ENCODE measurements at regions not wholly inside any gene's neighbourhood (a gene's known extent, or its start where the extent isn't known, plus 50 kb on each side); places are given as distances from the start of the nearest gene placed in this dataset.
"Not testable (repeated sequence)": the region's sequence is repeated elsewhere in the genome, so short reads cannot be mapped to it uniquely, and the experiment has no call there.

DNA sequence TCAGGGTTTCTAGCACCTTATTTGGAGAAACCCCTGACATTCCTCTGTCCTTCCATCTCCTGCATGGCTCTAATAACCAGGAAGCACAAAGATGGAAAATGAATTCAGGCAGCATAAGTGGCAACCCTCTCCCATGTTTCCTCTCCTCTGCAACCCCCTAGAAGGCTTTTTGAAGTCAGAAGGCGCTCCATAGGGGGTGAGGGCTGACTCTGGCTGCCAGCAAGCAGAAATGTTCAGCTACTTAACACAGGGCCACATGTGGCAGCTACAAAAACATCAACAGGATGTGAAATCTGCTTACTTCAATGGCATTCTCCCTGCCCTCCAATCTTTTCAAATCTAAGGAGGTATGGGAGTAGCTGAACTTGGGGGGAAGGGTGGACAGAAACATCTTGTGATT is 55.2 kb upstream of the IRX5 start (continued):
- TF ChIP-seq, protein P1, sequence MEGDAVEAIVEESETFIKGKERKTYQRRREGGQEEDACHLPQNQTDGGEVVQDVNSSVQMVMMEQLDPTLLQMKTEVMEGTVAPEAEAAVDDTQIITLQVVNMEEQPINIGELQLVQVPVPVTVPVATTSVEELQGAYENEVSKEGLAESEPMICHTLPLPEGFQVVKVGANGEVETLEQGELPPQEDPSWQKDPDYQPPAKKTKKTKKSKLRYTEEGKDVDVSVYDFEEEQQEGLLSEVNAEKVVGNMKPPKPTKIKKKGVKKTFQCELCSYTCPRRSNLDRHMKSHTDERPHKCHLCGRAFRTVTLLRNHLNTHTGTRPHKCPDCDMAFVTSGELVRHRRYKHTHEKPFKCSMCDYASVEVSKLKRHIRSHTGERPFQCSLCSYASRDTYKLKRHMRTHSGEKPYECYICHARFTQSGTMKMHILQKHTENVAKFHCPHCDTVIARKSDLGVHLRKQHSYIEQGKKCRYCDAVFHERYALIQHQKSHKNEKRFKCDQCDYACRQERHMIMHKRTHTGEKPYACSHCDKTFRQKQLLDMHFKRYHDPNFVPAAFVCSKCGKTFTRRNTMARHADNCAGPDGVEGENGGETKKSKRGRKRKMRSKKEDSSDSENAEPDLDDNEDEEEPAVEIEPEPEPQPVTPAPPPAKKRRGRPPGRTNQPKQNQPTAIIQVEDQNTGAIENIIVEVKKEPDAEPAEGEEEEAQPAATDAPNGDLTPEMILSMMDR (IDR thresholded peaks at IDR 0.05) = no peak
- no peak for TF ChIP-seq MAFK (IDR thresholded peaks at IDR 0.05; ENCODE audit: partially characterized antibody)
- no peak for TF ChIP-seq HDAC2 (IDR thresholded peaks at IDR 0.05)
- no peak for TF ChIP-seq MYC (IDR thresholded peaks at IDR 0.05; ENCODE audit: borderline replicate concordance, low read length)
- no peak for TF ChIP-seq FOXS1 (CRISPR knock-in tag; IDR thresholded peaks at IDR 0.05)
- TF ChIP-seq RAD21 (conservative IDR thresholded peaks at IDR 0.05 in 1 of 2, IDR thresholded peaks at IDR 0.05 in 1 of 2) = no peak
- no peak for TF ChIP-seq CEBPB (IDR thresholded peaks at IDR 0.05)

DNA sequence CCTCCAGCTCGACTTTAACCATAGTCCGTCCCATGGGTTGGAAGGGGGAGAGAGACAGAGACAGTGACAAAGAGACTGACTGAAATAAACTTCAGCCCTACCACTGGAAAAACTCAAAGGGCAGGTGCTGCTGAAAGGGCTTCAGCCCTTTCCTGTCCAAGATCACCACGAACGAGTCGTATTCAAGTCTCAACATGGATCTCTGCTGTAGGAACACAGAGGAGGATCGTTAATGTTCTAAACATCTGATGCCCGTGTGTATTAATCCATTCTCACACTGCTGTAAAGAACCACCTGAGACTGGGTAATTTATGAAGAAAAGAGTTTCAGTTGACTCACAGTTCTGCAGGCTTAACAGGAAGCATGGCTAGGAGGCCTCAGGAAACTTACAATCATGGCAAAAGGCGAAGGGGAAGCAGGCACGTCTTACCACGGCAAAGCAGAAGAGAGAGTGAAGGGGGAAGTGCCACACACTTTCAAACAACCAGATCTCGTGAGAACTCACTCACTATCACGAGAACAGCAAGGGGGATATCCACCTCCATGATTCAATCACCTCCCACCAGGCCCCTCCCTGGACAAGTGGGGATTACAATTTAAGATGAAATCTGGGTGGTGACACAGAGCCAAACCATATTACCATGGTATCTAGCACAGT is 56.8 kb upstream of the IRX5 start:
- DNase-seq (ENCODE audit: low read depth in 1 of 2, low spot score in 1 of 2); FAIRE-seq; H3K9me3 ChIP-seq; H3K4me2 ChIP-seq; H3K4me3 ChIP-seq; H3K4me1 ChIP-seq; ATAC-seq; H3K27ac ChIP-seq; POLR2A ChIA-PET: not testable (repeated sequence)
- WGBS (ENCODE audit: missing lambda C conversion rate) = 64% methylated on average over 12 of the region's 12 CpGs
- CTCF ChIA-PET = interaction anchor here (1.5 kb wide), 1 partner anchor 11 kb away, joined by 3 read pairs; no protein-coding TSS in a partner anchor

DNA sequence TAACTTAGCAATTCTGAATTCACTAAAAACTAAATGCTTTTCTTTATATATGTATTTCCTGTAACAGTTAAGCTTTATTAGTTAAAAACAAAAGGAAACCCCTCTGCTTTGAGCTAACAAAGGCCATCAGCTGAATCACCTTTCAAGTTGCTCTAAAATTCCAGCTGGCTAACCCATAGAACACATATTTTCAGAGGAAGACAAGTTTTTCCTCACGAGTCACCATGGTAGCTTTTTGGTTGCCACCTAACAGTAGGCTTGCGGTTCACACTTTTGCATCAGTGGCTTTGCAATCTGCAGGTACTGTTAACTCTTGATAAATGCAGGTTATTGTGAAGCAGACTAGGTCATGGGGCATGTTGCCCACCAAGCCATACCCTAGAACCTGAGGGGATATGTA is 57.6 kb upstream of the IRX5 start:
- Histone ChIP-seq H3K4me2 (no peak overlapping the region), H3K4me1 (no peaks in the 10 kb centered on the region), H3K27ac (no peak overlapping the region), H3K9me3 (no peaks in the 10 kb centered on the region), H3K4me3 (no peak overlapping the region)
- no peak for TF ChIP-seq MAFK (IDR thresholded peaks at IDR 0.05; ENCODE audit: partially characterized antibody)
- WGBS (ENCODE audit: missing lambda C conversion rate) = 37% methylated on average over 2 of the region's 2 CpGs
- CTCF ChIA-PET = interaction anchor here (1.1 to 1.5 kb wide), 2 partner anchors 10 to 469 kb away, joined by 3 to 4 read pairs; no protein-coding TSS in a partner anchor
- POLR2A ChIA-PET = no interaction called here
- DNase-seq (ENCODE audit: low read depth in 1 of 2, low spot score in 1 of 2) (no peak), FAIRE-seq (no peak), ATAC-seq (no peak)

DNA sequence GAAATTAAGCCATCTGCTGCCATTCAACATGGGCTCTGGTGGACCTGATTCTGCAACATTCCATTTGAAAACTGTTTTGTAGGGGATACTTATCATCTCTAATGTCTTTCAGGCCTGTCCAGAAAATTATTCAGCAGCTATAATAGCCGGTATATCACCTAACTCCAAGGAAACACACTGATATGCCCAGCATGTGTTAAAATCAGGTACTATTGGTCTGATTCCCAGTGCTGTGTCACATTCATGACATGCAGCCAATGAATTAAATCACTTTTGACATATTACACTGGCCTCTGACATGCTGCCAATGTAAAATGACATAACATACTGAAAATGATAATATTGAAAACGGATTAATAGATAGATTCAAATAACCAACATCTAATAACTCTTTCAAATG is 60.5 kb upstream of the IRX5 start:
- Histone ChIP-seq H3K4me3 (no peak overlapping the region), H3K27ac (no peak overlapping the region), H3K9me3 (no peaks in the 10 kb centered on the region), H3K4me1 (no peaks in the 10 kb centered on the region), H3K4me2 (no peak overlapping the region)
- TF ChIP-seq RFX5 (IDR thresholded peaks at IDR 0.05) (no peak), MAFK (IDR thresholded peaks at IDR 0.05; ENCODE audit: partially characterized antibody) (no peak), BHLHE40 (IDR thresholded peaks at IDR 0.05; ENCODE audit: low read depth, low read length) (no peak), ZNF302 (CRISPR knock-in tag; IDR thresholded peaks at IDR 0.05) (no peak), ESRRA (IDR thresholded peaks at IDR 0.05; ENCODE audit: borderline replicate concordance, low read length) (no peak), MYC (IDR thresholded peaks at IDR 0.05; ENCODE audit: borderline replicate concordance, low read length) (no peak), JUN (IDR thresholded peaks at IDR 0.05) (no peak), CBX2 (IDR thresholded peaks at IDR 0.05; ENCODE audit: borderline replicate concordance, low read depth) (no peak), EHF (CRISPR knock-in tag; IDR thresholded peaks at IDR 0.05) (no peak), GATA3 (IDR thresholded peaks at IDR 0.05; ENCODE audit: borderline replicate concordance) (no peak), HDAC2 (IDR thresholded peaks at IDR 0.05) (no peak), ZC3H11A (IDR thresholded peaks at IDR 0.05) (no peak), CHD4 (IDR thresholded peaks at IDR 0.05; ENCODE audit: borderline replicate concordance) (no peak)
- TF ChIP-seq, protein P2, sequence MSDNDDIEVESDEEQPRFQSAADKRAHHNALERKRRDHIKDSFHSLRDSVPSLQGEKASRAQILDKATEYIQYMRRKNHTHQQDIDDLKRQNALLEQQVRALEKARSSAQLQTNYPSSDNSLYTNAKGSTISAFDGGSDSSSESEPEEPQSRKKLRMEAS (IDR thresholded peaks at IDR 0.05) = no peak
- TF ChIP-seq, protein P3, sequence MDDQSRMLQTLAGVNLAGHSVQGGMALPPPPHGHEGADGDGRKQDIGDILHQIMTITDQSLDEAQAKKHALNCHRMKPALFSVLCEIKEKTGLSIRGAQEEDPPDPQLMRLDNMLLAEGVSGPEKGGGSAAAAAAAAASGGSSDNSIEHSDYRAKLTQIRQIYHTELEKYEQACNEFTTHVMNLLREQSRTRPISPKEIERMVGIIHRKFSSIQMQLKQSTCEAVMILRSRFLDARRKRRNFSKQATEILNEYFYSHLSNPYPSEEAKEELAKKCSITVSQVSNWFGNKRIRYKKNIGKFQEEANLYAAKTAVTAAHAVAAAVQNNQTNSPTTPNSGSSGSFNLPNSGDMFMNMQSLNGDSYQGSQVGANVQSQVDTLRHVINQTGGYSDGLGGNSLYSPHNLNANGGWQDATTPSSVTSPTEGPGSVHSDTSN (IDR thresholded peaks at IDR 0.05) = no peak
- TF ChIP-seq, protein P4, sequence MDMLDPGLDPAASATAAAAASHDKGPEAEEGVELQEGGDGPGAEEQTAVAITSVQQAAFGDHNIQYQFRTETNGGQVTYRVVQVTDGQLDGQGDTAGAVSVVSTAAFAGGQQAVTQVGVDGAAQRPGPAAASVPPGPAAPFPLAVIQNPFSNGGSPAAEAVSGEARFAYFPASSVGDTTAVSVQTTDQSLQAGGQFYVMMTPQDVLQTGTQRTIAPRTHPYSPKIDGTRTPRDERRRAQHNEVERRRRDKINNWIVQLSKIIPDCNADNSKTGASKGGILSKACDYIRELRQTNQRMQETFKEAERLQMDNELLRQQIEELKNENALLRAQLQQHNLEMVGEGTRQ (IDR thresholded peaks at IDR 0.05) = no peak
- TF ChIP-seq, protein P5, sequence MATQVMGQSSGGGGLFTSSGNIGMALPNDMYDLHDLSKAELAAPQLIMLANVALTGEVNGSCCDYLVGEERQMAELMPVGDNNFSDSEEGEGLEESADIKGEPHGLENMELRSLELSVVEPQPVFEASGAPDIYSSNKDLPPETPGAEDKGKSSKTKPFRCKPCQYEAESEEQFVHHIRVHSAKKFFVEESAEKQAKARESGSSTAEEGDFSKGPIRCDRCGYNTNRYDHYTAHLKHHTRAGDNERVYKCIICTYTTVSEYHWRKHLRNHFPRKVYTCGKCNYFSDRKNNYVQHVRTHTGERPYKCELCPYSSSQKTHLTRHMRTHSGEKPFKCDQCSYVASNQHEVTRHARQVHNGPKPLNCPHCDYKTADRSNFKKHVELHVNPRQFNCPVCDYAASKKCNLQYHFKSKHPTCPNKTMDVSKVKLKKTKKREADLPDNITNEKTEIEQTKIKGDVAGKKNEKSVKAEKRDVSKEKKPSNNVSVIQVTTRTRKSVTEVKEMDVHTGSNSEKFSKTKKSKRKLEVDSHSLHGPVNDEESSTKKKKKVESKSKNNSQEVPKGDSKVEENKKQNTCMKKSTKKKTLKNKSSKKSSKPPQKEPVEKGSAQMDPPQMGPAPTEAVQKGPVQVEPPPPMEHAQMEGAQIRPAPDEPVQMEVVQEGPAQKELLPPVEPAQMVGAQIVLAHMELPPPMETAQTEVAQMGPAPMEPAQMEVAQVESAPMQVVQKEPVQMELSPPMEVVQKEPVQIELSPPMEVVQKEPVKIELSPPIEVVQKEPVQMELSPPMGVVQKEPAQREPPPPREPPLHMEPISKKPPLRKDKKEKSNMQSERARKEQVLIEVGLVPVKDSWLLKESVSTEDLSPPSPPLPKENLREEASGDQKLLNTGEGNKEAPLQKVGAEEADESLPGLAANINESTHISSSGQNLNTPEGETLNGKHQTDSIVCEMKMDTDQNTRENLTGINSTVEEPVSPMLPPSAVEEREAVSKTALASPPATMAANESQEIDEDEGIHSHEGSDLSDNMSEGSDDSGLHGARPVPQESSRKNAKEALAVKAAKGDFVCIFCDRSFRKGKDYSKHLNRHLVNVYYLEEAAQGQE (IDR thresholded peaks at IDR 0.05) = no peak
- no peak for FAIRE-seq
- 10% methylated on average over 2 of the region's 2 CpGs for WGBS (ENCODE audit: missing lambda C conversion rate)
- DNase-seq (ENCODE audit: low read depth in 1 of 2, low spot score in 1 of 2) = no peak
- ATAC-seq = no peak
- ChIA-PET POLR2A (no interaction called here), CTCF (no interaction called here)

Data from A549 (cell line).